Uterus (tissue), 3 donors: ENCODE measurements at regions not wholly inside any gene's neighbourhood (a gene's known extent, or its start where the extent isn't known, plus 50 kb on each side); places are given as distances from the start of the nearest gene placed in this dataset.

Experiments used
- DNase-seq, 2 donors: peaks; one replicate each; pipeline ENCODE4 v3.0.0-alpha.2; 2019 to 2020
- H3K27ac ChIP-seq, 2 donors: fragments of 200-600 bp; sonication (generic); 1 replicate in 1 of 2; 2 replicates in 1 of 2; pipeline ENCODE4 v1.5.1; 2016 to 2018
- H3K27me3 ChIP-seq, 2 donors: fragments of 200-600 bp; sonication (generic); one replicate each; pipeline ENCODE4 v1.5.1; 2018 to 2019; ENCODE audit warnings: control low read depth in 1 of 2
- H3K36me3 ChIP-seq, 2 donors: fragments of 200-600 bp; sonication (generic); one replicate each; pipeline ENCODE4 v1.5.1; 2019; ENCODE audit warnings: control low read depth in 1 of 2
- H3K4me1 ChIP-seq, 2 donors: fragments of 200-600 bp; sonication (generic); one replicate each; pipeline ENCODE4 v1.5.1; 2018 to 2019; ENCODE audit warnings: control low read depth in 1 of 2
- H3K4me3 ChIP-seq, 2 donors: fragments of 200-600 bp; sonication (generic); 1 replicate in 1 of 2; 2 replicates in 1 of 2; pipeline ENCODE4 v1.5.1; 2018 to 2019; ENCODE audit warnings: mild to moderate bottlenecking in 1 of 2
- H3K9me3 ChIP-seq, 2 donors: fragments of 200-600 bp; sonication (generic); one replicate each; pipeline ENCODE4 v1.5.1; 2019; ENCODE audit warnings: control low read depth in 1 of 2
- POLR2A ChIP-seq, 2 donors: fragments of 450-650 bp; IDR thresholded peaks; one replicate each; pipeline ENCODE4 v1.6.1; 2016; ENCODE audit warnings: antibody characterized with exemption in 2 of 2, mild to moderate bottlenecking in 1 of 2, moderate library complexity in 1 of 2
- intact Hi-C: fragments of 100-400 bp; cut with DNase I; formaldehyde crosslinking; loops from one replicate; pipeline ENCODE4 v1.15.1; 2023; ENCODE audit warnings: low total_unique reads
- TF ChIP-seq, protein P1 (sequence below), 4 experiments: fragments of 200-600 bp in 2 of 4; fragments of 450-650 bp in 2 of 4; sonication (generic) in 2 of 4; IDR thresholded peaks; one replicate each; pipeline ENCODE4 v1.5.1; 2016 to 2019; ENCODE audit warnings: antibody characterized with exemption in 4 of 4, mild to moderate bottlenecking in 2 of 4, moderate library complexity in 1 of 4
- donor health status: DM: yes; HTN: yes; CAD: no.

DNA sequence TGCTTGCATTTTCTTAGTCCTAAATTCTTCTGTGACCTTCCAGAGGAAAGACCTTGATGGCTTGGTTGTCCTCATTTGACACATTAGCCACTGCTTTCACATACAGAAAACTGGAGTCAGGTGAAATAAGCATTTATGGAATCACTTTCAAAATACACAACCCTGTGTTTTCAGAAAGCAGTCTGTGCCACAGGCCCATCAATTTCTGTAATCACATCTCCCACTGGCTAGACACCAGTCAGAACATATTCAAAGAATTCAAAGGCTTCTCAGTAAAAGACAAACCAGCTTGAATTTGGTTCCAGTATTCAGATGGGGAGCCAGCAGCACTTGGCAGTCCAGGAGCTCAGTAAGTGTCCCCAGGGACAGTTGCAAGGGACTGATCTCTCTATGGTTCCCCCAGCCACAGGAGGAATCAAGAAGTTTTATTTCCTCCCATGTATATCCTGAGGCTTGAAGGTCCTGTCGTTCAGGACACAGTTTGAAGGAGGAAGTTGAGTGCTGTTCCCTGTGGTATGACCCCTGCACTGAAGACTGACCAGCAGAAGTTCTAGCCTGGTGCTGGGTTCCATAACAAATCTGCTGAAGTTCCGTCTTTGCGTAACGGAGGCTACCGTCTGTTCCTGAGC lies 214.3 kb downstream of the FOXO1 start:
- TF ChIP-seq, protein P1, sequence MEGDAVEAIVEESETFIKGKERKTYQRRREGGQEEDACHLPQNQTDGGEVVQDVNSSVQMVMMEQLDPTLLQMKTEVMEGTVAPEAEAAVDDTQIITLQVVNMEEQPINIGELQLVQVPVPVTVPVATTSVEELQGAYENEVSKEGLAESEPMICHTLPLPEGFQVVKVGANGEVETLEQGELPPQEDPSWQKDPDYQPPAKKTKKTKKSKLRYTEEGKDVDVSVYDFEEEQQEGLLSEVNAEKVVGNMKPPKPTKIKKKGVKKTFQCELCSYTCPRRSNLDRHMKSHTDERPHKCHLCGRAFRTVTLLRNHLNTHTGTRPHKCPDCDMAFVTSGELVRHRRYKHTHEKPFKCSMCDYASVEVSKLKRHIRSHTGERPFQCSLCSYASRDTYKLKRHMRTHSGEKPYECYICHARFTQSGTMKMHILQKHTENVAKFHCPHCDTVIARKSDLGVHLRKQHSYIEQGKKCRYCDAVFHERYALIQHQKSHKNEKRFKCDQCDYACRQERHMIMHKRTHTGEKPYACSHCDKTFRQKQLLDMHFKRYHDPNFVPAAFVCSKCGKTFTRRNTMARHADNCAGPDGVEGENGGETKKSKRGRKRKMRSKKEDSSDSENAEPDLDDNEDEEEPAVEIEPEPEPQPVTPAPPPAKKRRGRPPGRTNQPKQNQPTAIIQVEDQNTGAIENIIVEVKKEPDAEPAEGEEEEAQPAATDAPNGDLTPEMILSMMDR (IDR thresholded peaks at IDR 0.05) = no peak
- no peak for TF ChIP-seq POLR2A (IDR thresholded peaks at IDR 0.05)
- Histone ChIP-seq H3K4me1 (no peaks in the 10 kb centered on the region), H3K9me3 (no peaks in the 10 kb centered on the region), H3K4me3 (no peak overlapping the region), H3K27ac (no peak overlapping the region), H3K27me3 (no peaks in the 10 kb centered on the region), H3K36me3 (no peaks in the 10 kb centered on the region)
- intact Hi-C loops = no loop called here
- DNase-seq = no peak

DNA sequence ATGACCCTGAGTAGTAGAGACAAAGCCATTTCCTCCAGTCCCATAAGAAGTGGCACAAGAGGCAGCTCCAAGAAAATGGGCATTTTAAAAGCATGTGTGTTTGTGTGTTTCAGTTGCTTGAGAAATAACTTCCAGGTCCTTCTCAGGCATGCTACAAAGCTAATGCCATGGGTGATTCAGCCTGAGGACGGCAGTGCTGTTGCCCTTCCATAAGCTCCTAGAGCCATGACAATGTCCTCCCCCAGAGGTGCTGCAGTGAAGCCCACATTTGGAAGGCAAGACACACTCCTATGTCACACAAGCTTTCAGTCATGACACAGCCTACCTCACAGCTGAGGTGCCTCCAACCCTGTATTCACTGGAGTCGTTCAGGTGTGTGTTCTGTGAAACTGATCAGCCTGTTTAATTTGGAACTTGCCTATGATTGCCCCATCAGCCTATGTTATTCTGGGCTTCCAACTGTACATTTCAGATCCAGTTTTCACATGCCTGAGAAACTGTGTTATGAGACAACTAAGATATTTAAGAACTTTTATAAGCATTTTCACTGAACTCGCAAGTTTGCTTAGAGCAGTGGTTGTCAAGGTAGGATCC lies 213.6 kb downstream of the FOXO1 start:
- TF ChIP-seq, protein P1 (IDR thresholded peaks at IDR 0.05) = no peak
- TF ChIP-seq POLR2A (IDR thresholded peaks at IDR 0.05) = no peak
- intact Hi-C loops = no loop called here
- H3K36me3 ChIP-seq = no peaks in the 10 kb centered on the region
- H3K27ac ChIP-seq = no peak overlapping the region
- no peak overlapping the region for H3K4me3 ChIP-seq
- H3K4me1 ChIP-seq = no peaks in the 10 kb centered on the region
- H3K9me3 ChIP-seq = no peaks in the 10 kb centered on the region
- no peak for DNase-seq
- no peaks in the 10 kb centered on the region for H3K27me3 ChIP-seq

DNA sequence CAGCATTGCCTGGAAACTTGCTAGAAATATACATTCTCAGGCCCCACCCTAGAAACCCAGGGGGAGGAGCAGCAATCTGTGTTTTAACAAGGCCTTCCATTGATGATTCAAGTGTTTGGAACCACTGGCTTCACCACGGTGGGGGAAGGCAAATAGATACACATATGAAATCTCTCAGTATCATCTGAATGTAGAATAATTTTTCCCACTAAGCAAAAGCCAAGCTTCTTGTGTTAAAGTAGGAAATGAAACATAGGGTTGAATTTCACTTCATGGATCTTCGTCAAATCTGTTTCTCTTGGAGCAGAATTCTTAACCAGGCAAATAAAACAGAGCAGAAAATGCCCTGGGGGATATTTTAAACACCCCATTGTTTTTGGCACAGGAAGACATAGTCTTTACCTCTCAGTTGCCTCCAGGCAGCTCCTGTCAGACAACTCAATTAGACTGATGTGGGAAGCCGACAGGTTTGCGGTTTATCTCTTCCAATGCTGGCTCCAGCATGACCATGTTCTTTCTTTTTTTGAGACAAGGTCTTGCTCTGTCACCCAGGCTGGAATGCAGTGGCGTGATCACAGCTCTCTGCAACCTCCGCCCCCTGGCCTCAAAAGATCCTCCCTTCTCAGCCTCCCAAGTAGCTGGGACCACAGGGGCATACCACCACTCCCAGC lies 213.0 kb downstream of the FOXO1 start:
- no peak overlapping the region for H3K4me3 ChIP-seq
- no peak for DNase-seq
- no peak overlapping the region for H3K27ac ChIP-seq
- H3K9me3 ChIP-seq = no peaks in the 10 kb centered on the region
- intact Hi-C loops = no loop called here
- no peaks in the 10 kb centered on the region for H3K4me1 ChIP-seq
- H3K27me3 ChIP-seq = no peaks in the 10 kb centered on the region
- no peaks in the 10 kb centered on the region for H3K36me3 ChIP-seq
- TF ChIP-seq POLR2A (IDR thresholded peaks at IDR 0.05) = no peak

DNA sequence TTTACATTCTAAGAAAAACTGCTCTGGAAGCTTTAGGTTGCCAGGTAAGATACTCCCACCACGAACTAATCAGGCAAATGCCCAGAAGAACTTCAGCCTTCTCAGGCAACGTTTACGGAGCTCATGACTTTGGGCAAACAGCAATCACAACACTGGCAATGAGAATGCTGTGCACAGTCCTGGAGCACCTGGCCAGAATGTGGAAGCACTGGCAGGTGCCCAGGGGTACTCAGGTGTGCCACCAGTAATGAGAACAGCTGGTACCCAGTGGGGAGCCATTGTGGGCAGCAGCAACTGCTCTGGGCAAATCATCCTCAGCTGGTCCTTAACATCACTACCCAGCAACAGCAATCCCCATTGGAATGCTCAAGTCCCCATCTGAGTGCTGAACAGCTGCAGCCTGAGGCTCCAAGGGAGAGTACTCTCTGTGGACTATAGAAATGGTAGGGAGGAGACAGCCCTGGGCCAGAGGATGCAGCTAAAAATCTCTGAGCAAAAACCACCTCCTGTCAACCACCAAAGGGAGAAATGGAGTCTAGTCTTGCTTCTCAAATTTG lies 210.0 kb downstream of the FOXO1 start:
- TF ChIP-seq, protein P1 (IDR thresholded peaks at IDR 0.05) = no peak
- no peak for TF ChIP-seq POLR2A (IDR thresholded peaks at IDR 0.05)
- intact Hi-C loops = no loop called here
- no peak overlapping the region for H3K27ac ChIP-seq

DNA sequence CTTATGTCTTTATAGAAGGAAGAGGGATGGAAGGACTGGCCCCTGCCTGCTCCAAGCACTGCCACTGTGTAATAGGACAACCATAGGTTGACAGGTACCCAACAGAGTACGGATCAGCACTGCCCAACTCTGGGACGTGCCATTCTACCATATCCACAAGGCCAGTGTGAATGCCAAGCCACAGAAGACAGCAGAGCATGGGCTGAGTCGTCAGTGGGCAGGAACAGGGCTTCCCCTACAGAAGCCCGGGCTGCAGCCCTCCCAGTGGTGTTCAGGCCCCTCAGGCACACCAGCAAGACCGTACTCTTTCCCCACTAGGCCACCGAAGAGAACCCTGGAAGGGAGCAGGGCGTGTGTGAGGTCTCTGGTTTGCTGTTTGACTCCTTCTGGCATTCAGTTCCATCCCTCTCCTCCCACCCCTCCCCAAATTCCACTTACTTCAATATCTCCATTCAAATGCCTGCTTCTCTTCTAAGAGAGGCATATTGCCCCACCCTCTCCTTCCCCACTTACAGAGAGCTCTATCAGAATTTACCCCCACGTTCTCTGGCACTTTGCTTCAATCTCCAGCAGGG lies 209.4 kb downstream of the FOXO1 start:
- intact Hi-C loops = no loop called here
- H3K27ac ChIP-seq = no peak overlapping the region
- no peaks in the 10 kb centered on the region for H3K36me3 ChIP-seq

More for the DNA sequence above, 210.0 kb downstream of the FOXO1 start:
- H3K36me3 ChIP-seq = no peaks in the 10 kb centered on the region
- no peaks in the 10 kb centered on the region for H3K4me1 ChIP-seq
- no peaks in the 10 kb centered on the region for H3K9me3 ChIP-seq
- H3K27me3 ChIP-seq = no peaks in the 10 kb centered on the region
- DNase-seq = no peak
- no peak overlapping the region for H3K4me3 ChIP-seq

More for the DNA sequence above, 209.4 kb downstream of the FOXO1 start:
- no peak overlapping the region for H3K4me3 ChIP-seq
- DNase-seq = no peak
- H3K27me3 ChIP-seq = no peaks in the 10 kb centered on the region
- H3K9me3 ChIP-seq = no peaks in the 10 kb centered on the region
- no peak for TF ChIP-seq POLR2A (IDR thresholded peaks at IDR 0.05)
- TF ChIP-seq, protein P1 (IDR thresholded peaks at IDR 0.05) = no peak
- no peaks in the 10 kb centered on the region for H3K4me1 ChIP-seq
